ENCODE measurements at regions not wholly inside any gene's neighbourhood (a gene's known extent, or its start where the extent isn't known, plus 50 kb on each side); places are given as distances from the start of the nearest gene placed in this dataset.

- DNase-seq = no peak
Observed at GRCh38 chr4:128600410-128600809, 209.1 kb upstream of the JADE1 start.

- DNase-seq = no peak
Observed at GRCh38 chr4:128597500-128597899, 212.0 kb upstream of the JADE1 start.

- no peak for DNase-seq
Observed at GRCh38 chr4:128596853-128597252, 212.6 kb upstream of the JADE1 start.

GRCh38 chr4:128596115-128596514 lies 213.4 kb upstream of the JADE1 start:
- no peak for DNase-seq

GRCh38 chr4:128591482-128591881 lies 218.0 kb upstream of the JADE1 start:
- DNase-seq = no peak

GRCh38 chr4:128590773-128591172 lies 218.7 kb upstream of the JADE1 start:
- peak; percentile 25 for DNase-seq

GRCh38 chr4:128590034-128590740 lies 219.3 kb upstream of the JADE1 start:
- peak; percentile 74 for DNase-seq

- no peak for DNase-seq
Observed at GRCh38 chr4:128589384-128589965, 220.0 kb upstream of the JADE1 start.

- no peak for DNase-seq
Observed at GRCh38 chr4:128587382-128587781, 222.1 kb upstream of the JADE1 start.

- DNase-seq = no peak
Observed at GRCh38 chr4:128583753-128584712, 225.5 kb upstream of the JADE1 start.

GRCh38 chr4:128582427-128582870 lies 227.1 kb upstream of the JADE1 start:
- DNase-seq = no peak

GRCh38 chr4:128579154-128579853 lies 230.2 kb upstream of the JADE1 start:
- DNase-seq = no peak

GRCh38 chr4:128574706-128575105 lies 234.8 kb upstream of the JADE1 start:
- DNase-seq = no peak

- peak; percentile 3 for DNase-seq
Observed at GRCh38 chr4:128573781-128574508, 235.6 kb upstream of the JADE1 start.

- DNase-seq = no peak
Observed at GRCh38 chr4:128572778-128573241, 236.7 kb upstream of the JADE1 start.

- DNase-seq = no peak
Observed at GRCh38 chr4:128571747-128572146, 237.8 kb upstream of the JADE1 start.

- no peak for DNase-seq
Observed at GRCh38 chr4:128570387-128570975, 239.0 kb upstream of the JADE1 start.

GRCh38 chr4:128566693-128567092 lies 242.8 kb upstream of the JADE1 start:
- no peak for DNase-seq

- no peak for DNase-seq
Observed at GRCh38 chr4:128565565-128566186, 243.8 kb upstream of the JADE1 start.

- DNase-seq = no peak
Observed at GRCh38 chr4:128565054-128565453, 244.4 kb upstream of the JADE1 start.

GRCh38 chr4:128564081-128564630 lies 245.3 kb upstream of the JADE1 start:
- DNase-seq = no peak
